ENCODE measurements at regions not wholly inside any gene's neighbourhood (a gene's known extent, or its start where the extent isn't known, plus 50 kb on each side); places are given as distances from the start of the nearest gene placed in this dataset.

- TF ChIP-seq CTCF (conservative IDR thresholded peaks at IDR 0.05): peak; percentile 0; the same call in 1 of the 2 replicates
- H3K27ac ChIP-seq: peak overlapping the region; percentile 83
Observed at GRCh38 chr4:159976871-159977482, 874.1 kb downstream of the RAPGEF2 start.

- no peak for TF ChIP-seq CTCF (conservative IDR thresholded peaks at IDR 0.05)
- H3K27ac ChIP-seq: peak overlapping the region; percentile 83
Observed at GRCh38 chr4:159977907-159978617, 875.2 kb downstream of the RAPGEF2 start.

- no peak overlapping the region for H3K27ac ChIP-seq
- TF ChIP-seq CTCF (conservative IDR thresholded peaks at IDR 0.05): no peak
Observed at GRCh38 chr4:159979351-159979750, 876.5 kb downstream of the RAPGEF2 start.

GRCh38 chr4:159979953-159980352 lies 877.1 kb downstream of the RAPGEF2 start:
- no peak for TF ChIP-seq CTCF (conservative IDR thresholded peaks at IDR 0.05)
- H3K27ac ChIP-seq: no peak overlapping the region

- no peak overlapping the region for H3K27ac ChIP-seq
- no peak for TF ChIP-seq CTCF (conservative IDR thresholded peaks at IDR 0.05)
Observed at GRCh38 chr4:159980826-159981468, 878.1 kb downstream of the RAPGEF2 start.

GRCh38 chr4:159981469-159981856 lies 878.6 kb downstream of the RAPGEF2 start:
- H3K27ac ChIP-seq: no peak overlapping the region
- TF ChIP-seq CTCF (conservative IDR thresholded peaks at IDR 0.05): no peak

- H3K27ac ChIP-seq: no peak overlapping the region
- TF ChIP-seq CTCF (conservative IDR thresholded peaks at IDR 0.05): no peak
Observed at GRCh38 chr4:159983082-159983481, 880.2 kb downstream of the RAPGEF2 start.
